ENCODE measurements at regions not wholly inside any gene's neighbourhood (a gene's known extent, or its start where the extent isn't known, plus 50 kb on each side); places are given as distances from the start of the nearest gene placed in this dataset.

DNA sequence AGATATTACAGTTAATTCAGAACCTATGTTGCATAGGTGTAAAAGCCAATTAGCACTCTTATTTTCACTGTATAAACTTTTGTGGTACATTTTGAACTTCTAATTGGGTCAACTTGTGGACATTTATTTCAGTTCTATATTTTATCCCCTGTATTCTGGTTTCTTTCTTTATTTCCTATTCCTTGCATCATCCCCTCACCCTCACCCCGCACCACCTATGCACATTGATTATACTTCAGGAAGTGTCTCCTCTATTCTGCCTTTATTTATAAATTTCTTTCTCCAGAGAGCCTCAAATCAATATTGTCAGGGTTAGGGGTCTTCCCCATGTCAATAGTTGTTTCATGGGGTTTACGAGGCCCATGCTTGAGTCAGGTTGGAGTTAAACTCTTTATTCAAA, 83.1 kb downstream of the TEX13C start:
- no peaks in the 10 kb centered on the region for H3K4me1 ChIP-seq (ENCODE audit: insufficient read depth)
- intact Hi-C loops (cut with DNase I) = no loop called here
- no peak overlapping the region for H3K4me3 ChIP-seq
- DNase-seq = no peak
- no peaks in the 10 kb centered on the region for H3K27me3 ChIP-seq
- 81 to 83% (median 82%) methylated on average over 2 of the region's 2 CpGs for WGBS, 3 donors
- H3K36me3 ChIP-seq = no peaks in the 10 kb centered on the region
- TF ChIP-seq, protein P1, sequence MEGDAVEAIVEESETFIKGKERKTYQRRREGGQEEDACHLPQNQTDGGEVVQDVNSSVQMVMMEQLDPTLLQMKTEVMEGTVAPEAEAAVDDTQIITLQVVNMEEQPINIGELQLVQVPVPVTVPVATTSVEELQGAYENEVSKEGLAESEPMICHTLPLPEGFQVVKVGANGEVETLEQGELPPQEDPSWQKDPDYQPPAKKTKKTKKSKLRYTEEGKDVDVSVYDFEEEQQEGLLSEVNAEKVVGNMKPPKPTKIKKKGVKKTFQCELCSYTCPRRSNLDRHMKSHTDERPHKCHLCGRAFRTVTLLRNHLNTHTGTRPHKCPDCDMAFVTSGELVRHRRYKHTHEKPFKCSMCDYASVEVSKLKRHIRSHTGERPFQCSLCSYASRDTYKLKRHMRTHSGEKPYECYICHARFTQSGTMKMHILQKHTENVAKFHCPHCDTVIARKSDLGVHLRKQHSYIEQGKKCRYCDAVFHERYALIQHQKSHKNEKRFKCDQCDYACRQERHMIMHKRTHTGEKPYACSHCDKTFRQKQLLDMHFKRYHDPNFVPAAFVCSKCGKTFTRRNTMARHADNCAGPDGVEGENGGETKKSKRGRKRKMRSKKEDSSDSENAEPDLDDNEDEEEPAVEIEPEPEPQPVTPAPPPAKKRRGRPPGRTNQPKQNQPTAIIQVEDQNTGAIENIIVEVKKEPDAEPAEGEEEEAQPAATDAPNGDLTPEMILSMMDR (IDR thresholded peaks at IDR 0.05) = no peak
- no peak for TF ChIP-seq EP300 (IDR thresholded peaks at IDR 0.05)
- TF ChIP-seq POLR2A (IDR thresholded peaks at IDR 0.05) = no peak
- H3K27ac ChIP-seq = no peak overlapping the region
- H3K9me3 ChIP-seq = no peaks in the 10 kb centered on the region

DNA sequence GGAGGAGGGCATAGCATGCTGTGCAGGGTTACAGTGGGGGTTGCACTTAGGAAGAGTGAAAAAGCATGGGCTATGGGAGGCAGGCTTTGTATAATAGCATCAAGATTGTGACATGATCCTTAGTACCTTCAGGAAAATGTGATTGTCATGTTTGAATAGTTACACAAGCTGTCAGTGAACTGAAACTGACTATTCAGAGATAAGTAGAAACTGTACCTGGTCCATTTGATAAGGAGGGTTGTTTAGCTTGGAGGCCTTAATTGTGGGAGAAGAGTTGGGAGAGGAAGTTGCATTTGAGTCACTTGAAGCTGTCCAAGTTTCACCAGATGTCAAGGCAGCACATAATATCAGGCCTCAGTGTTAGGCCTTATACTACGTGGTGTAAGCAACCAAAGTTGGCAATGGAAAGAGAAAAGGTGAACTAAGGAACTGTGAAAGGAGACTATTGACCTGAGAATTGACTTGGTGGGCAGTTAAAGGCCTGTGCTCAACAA, 85.0 kb downstream of the TEX13C start:
- Histone ChIP-seq H3K4me1 (ENCODE audit: insufficient read depth) (no peaks in the 10 kb centered on the region), H3K4me3 (no peak overlapping the region), H3K27me3 (no peaks in the 10 kb centered on the region), H3K27ac (no peak overlapping the region), H3K36me3 (no peaks in the 10 kb centered on the region), H3K9me3 (no peaks in the 10 kb centered on the region)
- no peak for DNase-seq
- intact Hi-C loops (cut with DNase I) = no loop called here
- 31 to 45% (median 34%) methylated on average over 1 of the region's 1 CpG for WGBS, 3 donors
- TF ChIP-seq, protein P1 (IDR thresholded peaks at IDR 0.05) = no peak
- TF ChIP-seq POLR2A (IDR thresholded peaks at IDR 0.05) (no peak), EP300 (IDR thresholded peaks at IDR 0.05) (no peak)

DNA sequence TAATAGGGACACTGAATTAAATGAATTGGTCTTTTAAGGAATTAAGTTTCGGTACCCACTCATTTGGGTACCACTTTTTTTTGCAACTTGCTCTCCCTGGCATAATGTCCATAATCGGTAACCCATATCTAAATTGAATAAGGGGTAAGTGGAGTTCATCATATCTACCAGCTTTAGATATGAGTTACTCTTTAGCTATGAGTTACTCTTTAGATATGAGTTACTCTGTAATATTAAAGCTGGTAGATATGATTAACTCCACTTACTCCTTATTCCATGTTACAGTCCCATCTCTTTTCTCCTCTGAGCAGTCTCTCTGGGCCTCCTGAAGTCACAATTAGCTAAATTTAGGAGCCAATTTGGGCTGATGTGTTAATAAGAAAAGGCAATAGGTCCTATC, 85.7 kb downstream of the TEX13C start:
- intact Hi-C loops (cut with DNase I) = no loop called here
- Histone ChIP-seq H3K9me3 (no peaks in the 10 kb centered on the region), H3K4me1 (ENCODE audit: insufficient read depth) (no peaks in the 10 kb centered on the region), H3K4me3 (no peak overlapping the region), H3K27ac (no peak overlapping the region), H3K27me3 (no peaks in the 10 kb centered on the region), H3K36me3 (no peaks in the 10 kb centered on the region)
- no peak for TF ChIP-seq POLR2A (IDR thresholded peaks at IDR 0.05)
- TF ChIP-seq, protein P1 (IDR thresholded peaks at IDR 0.05) = no peak
- TF ChIP-seq EP300 (IDR thresholded peaks at IDR 0.05) = no peak
- no peak for DNase-seq
- WGBS, 3 donors = 77 to 85% (median 79%) methylated on average over 2 of the region's 2 CpGs

DNA sequence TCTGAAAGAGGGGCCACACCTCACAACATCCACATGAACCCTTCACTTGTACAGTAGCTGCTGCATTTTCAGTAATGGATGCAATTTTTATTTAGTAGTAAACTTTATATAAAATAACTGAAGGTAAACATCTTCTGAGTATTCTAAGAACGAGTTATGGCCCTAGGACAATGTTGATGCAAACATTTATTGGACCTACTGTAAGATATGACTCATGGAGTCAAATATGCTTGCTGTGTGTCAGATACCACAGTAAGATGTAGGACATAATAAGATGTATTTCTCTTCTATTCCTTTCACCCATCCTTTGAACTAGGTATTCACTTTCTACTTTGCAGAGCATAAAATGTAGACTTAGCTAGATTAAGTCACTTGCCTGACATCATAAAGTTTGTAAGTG, 87.6 kb downstream of the TEX13C start:
- TF ChIP-seq, protein P1 (IDR thresholded peaks at IDR 0.05) = no peak
- TF ChIP-seq EP300 (IDR thresholded peaks at IDR 0.05) (no peak), POLR2A (IDR thresholded peaks at IDR 0.05) (no peak)
- Histone ChIP-seq H3K27ac (no peak overlapping the region), H3K36me3 (no peaks in the 10 kb centered on the region), H3K4me3 (no peak overlapping the region), H3K27me3 (no peaks in the 10 kb centered on the region), H3K9me3 (no peaks in the 10 kb centered on the region), H3K4me1 (ENCODE audit: insufficient read depth) (no peaks in the 10 kb centered on the region)
- DNase-seq = no peak
- intact Hi-C loops (cut with DNase I) = no loop called here
- WGBS, 3 donors = 19 to 38% (median 25%) methylated on average over 1 of the region's 1 CpG

All from ovary (tissue), 7 donors.